Activated T-helper 2 cell treated with anti-CD3 and anti-CD28 coated beads, Interferon-gamma antibody, Interleukin-2, Interleukin-4, amounts not matched to agents 10 μg/mL and 5 μg/mL and 100 μg/mL, durations not matched to agents 14 hours and 24 hours and 36 hours (primary cell): ENCODE measurements at regions not wholly inside any gene's neighbourhood (a gene's known extent, or its start where the extent isn't known, plus 50 kb on each side); places are given as distances from the start of the nearest gene placed in this dataset.

Experiments used
- DNase-seq: peaks from one replicate; pipeline ENCODE4 v3.0.0; 2021; ENCODE audit warnings: low spot score
- H3K27ac Mint-ChIP-seq: one replicate; pipeline ENCODE4 v1.8.0; 2021; ENCODE audit warnings: mixed read lengths
- H3K27me3 Mint-ChIP-seq: one replicate; pipeline ENCODE4 v1.8.0; 2021; ENCODE audit warnings: low read depth, mixed read lengths
- H3K36me3 Mint-ChIP-seq: one replicate; pipeline ENCODE4 v1.8.0; 2021; ENCODE audit warnings: low read depth, mixed read lengths
- H3K4me1 Mint-ChIP-seq: one replicate; pipeline ENCODE4 v1.8.0; 2021; ENCODE audit warnings: low read depth, mixed read lengths
- H3K4me3 Mint-ChIP-seq: one replicate; pipeline ENCODE4 v1.8.0; 2021; ENCODE audit warnings: low read depth, mild to moderate bottlenecking, moderate library complexity, mixed read lengths
- H3K9me3 Mint-ChIP-seq: one replicate; pipeline ENCODE4 v1.8.0; 2021; ENCODE audit warnings: mixed read lengths
- intact Hi-C: fragments of 100-400 bp; cut with micrococcal nuclease; formaldehyde crosslinking; loops from one replicate; pipeline ENCODE4 v1.15.1; 2023

DNA sequence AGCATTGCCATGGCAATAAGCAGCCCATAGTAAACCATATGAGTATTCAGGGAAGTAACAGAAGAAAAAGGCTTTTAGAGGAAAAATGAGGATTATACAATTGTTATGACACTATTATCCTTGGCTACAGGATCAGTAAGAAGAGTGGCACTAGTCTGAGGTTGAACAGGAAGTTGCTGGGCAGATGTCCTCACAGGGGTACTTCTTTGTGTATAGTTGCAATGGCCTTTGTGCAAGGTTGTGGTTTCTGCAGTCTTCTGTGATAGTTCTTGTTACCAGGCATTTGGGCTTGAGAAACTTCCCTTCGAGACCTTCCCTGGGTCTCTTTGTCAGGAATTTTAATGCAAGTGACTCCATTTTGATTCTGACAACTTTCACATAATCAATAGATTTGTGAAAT, 100.6 kb upstream of the ATP11B start:
- no peak for DNase-seq
- no peaks in the 10 kb centered on the region for H3K9me3 Mint-ChIP-seq
- H3K4me1 Mint-ChIP-seq = no peaks in the 10 kb centered on the region
- no peak overlapping the region for H3K27ac Mint-ChIP-seq
- intact Hi-C loops = no loop called here
- no peak overlapping the region for H3K4me3 Mint-ChIP-seq
- no peaks in the 10 kb centered on the region for H3K36me3 Mint-ChIP-seq
- peaks cover 31% of the 10 kb centered on the region for H3K27me3 Mint-ChIP-seq

DNA sequence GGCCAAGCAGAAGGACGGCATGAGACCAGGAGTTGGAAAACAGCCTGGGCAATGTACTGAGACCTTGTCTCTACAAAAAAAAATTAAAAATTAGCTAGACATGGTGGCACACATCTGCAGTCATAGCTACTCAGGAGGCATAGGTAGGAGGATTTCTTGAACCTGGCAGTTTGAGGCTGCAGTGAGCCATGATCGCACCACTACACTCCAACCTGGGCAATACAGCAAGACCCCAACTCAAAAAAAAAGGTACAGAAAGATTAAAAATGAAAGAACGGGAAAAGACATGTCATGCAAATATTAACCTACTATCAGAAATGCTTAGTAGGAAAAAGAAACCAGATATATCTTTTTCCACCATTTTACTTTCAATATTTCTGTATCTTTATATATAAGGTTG, 99.6 kb upstream of the ATP11B start:
- no peak for DNase-seq
- H3K27me3 Mint-ChIP-seq = peaks cover 28% of the 10 kb centered on the region
- H3K4me1 Mint-ChIP-seq = no peaks in the 10 kb centered on the region
- H3K9me3 Mint-ChIP-seq = no peaks in the 10 kb centered on the region
- no peaks in the 10 kb centered on the region for H3K36me3 Mint-ChIP-seq
- intact Hi-C loops = no loop called here
- no peak overlapping the region for H3K4me3 Mint-ChIP-seq
- H3K27ac Mint-ChIP-seq = no peak overlapping the region

DNA sequence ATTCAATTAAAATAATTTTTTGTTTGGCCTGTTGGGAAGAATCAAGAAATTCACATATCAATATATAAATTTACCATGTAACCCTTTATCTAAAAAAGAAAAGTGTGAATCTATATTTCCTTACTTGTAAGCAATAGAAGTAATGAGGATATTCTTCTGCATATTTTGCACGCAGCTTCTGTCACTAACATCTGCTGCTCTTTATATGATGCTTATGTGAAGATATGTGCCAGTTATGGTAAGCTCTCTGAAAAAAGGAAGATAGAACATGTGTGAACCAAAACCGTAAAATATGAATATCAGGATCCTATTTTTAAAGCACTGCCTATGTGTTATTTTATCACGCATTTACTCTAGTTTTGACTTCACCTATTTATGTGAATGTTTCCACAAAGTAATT, 96.4 kb upstream of the ATP11B start:
- H3K27me3 Mint-ChIP-seq = peaks cover 16% of the 10 kb centered on the region
- H3K27ac Mint-ChIP-seq = no peak overlapping the region
- no peaks in the 10 kb centered on the region for H3K36me3 Mint-ChIP-seq
- H3K4me1 Mint-ChIP-seq = no peaks in the 10 kb centered on the region
- no peaks in the 10 kb centered on the region for H3K9me3 Mint-ChIP-seq
- no peak overlapping the region for H3K4me3 Mint-ChIP-seq
- no peak for DNase-seq
- intact Hi-C loops = no loop called here

DNA sequence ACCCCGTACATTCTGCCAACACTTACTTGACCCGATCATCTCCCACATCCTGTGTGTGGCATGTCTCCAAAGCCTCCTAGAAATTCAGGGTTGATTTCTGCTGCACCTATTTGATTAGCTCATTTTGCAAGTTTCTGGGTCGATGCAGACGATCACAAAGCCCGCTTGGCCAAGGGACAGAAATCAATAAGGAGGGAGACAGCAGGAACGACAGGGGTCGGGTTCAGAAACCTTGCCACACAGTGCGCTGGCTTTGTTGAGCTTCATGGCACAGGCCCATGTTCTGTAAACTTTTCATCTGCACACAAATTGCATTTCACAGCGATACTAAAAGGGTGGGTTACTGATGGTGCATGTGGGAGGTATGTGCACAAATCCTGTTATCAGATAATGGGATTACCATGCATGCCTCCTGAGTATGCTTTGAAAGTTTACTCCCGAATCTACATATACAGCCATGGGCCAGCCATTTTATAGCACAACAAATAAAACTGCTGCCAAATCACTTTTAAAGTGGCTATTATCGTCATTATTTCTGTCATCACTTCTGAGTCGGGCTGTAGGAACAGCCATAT, 95.9 kb upstream of the ATP11B start:
- no peak overlapping the region for H3K27ac Mint-ChIP-seq
- no peaks in the 10 kb centered on the region for H3K9me3 Mint-ChIP-seq
- no peak for DNase-seq
- peaks cover 21% of the 10 kb centered on the region for H3K27me3 Mint-ChIP-seq
- H3K36me3 Mint-ChIP-seq = no peaks in the 10 kb centered on the region
- no peak overlapping the region for H3K4me3 Mint-ChIP-seq
- intact Hi-C loops = no loop called here
- no peaks in the 10 kb centered on the region for H3K4me1 Mint-ChIP-seq

DNA sequence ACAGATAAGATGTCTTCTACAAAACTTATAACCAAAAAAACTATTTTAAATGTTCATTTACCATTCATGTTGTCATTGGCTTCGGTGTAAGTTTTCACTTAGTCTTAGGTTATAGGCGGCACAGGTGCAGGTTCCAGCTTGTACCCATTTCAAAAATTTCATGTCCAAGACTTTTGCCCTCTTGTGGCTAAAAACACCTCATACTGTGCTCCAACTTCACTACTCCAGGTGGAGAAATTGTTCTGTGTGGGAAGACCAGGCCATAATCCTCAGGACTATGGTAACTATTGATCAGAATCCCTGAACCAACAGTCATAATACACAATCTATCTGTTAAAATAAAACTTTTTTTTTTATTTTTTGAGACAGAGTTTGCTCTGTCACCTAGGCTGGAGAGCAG, 95.2 kb upstream of the ATP11B start:
- H3K4me3 Mint-ChIP-seq = no peak overlapping the region
- no peaks in the 10 kb centered on the region for H3K4me1 Mint-ChIP-seq
- peaks cover 26% of the 10 kb centered on the region for H3K27me3 Mint-ChIP-seq
- no peaks in the 10 kb centered on the region for H3K36me3 Mint-ChIP-seq
- intact Hi-C loops = no loop called here
- DNase-seq = no peak
- no peak overlapping the region for H3K27ac Mint-ChIP-seq
- no peaks in the 10 kb centered on the region for H3K9me3 Mint-ChIP-seq

DNA sequence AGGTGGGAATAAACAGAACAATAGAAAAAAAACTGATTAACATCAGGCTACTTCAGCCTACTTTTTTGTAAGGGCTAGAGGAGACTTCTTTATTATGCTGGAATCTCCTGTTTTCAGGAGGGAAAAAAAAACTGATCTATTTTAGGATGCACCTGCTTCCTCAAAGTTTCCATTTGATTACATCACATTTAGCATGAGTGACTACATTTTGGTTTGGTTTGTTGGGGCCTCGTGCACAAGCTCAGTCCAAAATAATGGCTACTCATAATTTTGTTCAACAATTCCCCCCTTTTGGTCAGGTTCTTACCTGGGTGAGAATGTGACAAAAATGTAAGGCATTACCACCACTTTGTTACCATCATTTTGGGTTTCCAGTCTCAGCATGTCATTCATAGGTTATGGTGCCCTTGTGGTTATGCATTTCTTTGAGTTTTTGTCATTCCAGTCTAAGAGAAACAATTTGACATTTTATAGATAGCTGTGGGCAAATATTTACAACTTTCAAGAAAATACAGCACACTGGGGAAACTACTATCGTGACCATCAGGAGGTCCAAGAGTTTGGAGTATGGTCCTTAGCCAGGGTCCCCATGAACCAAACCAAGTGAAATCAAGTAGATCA, 93.6 kb upstream of the ATP11B start:
- Mint-ChIP-seq H3K27me3 (peaks cover 26% of the 10 kb centered on the region), H3K4me1 (no peaks in the 10 kb centered on the region), H3K36me3 (no peaks in the 10 kb centered on the region), H3K27ac (no peak overlapping the region), H3K9me3 (no peaks in the 10 kb centered on the region), H3K4me3 (no peak overlapping the region)
- intact Hi-C loops = no loop called here
- DNase-seq = no peak

DNA sequence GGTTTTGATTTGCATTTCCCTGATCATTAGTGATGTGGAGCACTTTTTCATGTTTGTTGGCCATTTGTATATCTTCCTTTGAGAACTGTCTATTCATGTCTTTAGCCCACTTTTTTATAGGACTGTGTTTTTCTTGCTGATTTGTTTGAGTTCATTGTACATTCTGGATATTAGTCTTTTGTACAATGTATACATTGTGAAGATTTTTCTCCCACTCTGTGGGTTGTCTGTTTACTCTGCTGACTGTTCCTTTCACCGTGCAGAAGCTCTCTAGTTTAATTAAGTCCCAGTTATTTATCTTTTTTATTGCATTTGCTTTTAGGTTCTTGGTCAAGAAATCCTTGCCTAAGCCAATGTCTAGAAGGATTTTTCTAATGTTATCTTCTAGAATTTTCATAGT, 91.1 kb upstream of the ATP11B start:
- Mint-ChIP-seq H3K27ac (no peak overlapping the region), H3K4me1 (no peaks in the 10 kb centered on the region), H3K9me3 (no peaks in the 10 kb centered on the region), H3K27me3 (peaks cover 27% of the 10 kb centered on the region), H3K36me3 (no peaks in the 10 kb centered on the region), H3K4me3 (no peak overlapping the region)
- DNase-seq = no peak
- intact Hi-C loops = no loop called here

DNA sequence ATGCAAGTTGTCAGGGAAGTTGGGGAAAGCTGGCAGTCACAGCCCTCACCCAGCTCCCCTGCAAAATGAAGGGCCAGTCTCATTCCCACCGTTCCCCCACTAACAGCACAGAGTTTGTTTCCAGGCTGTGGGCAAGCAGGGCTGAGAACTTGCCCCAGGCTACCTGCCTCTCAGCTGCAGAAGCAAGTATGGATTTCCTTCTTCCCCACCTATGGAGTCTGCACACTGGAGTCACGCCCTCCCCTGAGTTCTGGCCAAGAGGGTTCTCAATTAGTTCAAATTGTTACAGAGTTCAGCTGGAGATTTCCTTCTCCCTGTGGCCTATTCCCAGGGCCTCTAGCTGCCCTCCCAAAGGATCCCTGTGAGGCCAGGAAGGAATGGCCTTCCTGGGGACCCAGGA, 90.1 kb upstream of the ATP11B start:
- no peak for DNase-seq
- no peak overlapping the region for H3K4me3 Mint-ChIP-seq
- no peaks in the 10 kb centered on the region for H3K36me3 Mint-ChIP-seq
- H3K4me1 Mint-ChIP-seq = no peaks in the 10 kb centered on the region
- intact Hi-C loops = no loop called here
- no peaks in the 10 kb centered on the region for H3K9me3 Mint-ChIP-seq
- no peak overlapping the region for H3K27ac Mint-ChIP-seq
- peaks cover 28% of the 10 kb centered on the region for H3K27me3 Mint-ChIP-seq

DNA sequence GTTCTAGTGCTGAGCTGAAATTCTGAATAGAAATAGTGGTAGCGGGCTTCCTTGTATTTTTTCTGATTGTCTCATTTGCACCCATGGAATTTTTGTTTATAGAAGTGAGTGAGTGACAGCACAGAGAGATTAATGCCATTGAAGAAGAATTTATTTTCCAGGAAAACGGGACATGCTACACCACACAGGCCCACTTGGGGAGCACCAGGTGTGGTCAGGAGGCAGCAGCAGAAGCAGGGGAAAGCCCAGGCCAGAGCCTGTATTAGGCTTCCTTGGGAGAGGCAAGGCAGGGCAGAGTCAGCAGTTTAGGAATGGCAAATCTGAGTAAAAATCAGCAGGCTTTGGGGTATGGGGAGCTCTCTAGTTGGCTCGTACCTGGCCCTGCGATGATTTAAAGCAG, 88.4 kb upstream of the ATP11B start:
- Mint-ChIP-seq H3K9me3 (no peaks in the 10 kb centered on the region), H3K27ac (no peak overlapping the region), H3K4me3 (no peak overlapping the region), H3K4me1 (no peaks in the 10 kb centered on the region), H3K36me3 (no peaks in the 10 kb centered on the region), H3K27me3 (peaks cover 28% of the 10 kb centered on the region)
- no peak for DNase-seq
- intact Hi-C loops = no loop called here

DNA sequence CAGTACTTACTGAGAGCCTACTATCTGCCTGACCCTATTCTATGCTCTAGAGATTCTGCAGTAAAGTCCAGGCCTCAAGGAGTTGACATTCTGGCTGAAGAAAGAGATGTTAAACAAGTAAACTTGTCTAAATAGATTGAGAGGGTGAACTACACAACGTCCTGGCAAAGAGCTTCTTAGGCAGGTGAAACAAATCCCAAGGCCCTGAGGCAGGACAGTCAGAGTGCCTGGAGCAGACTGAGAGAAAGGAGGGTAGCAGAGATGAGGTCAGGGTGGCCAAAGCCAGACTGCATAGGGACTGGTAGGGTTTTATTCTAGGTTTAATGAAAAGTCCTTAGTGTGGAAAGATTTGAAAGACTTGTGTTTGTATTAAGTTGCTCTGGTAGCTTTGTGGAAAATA, 84.5 kb upstream of the ATP11B start:
- DNase-seq = no peak
- intact Hi-C loops = no loop called here

DNA sequence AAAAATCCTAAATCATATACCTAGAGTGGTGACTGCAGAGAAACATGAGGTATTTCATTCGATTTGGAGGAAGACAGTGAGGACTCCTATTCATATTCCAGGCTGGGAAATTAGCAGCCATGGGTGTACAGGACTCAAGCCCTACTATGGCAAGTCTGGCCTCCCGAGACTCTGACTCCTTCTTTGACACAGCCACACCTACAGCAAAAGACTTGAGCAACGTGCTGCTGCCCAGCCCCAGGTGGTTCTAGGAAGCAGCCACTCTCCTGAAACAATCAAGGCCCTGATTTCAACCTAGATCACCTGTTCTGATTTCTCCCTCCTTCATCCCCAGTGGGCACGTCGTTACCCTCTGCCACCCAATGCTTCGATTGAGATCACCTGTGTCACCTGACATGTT, 84.0 kb upstream of the ATP11B start:
- Mint-ChIP-seq H3K4me3 (no peak overlapping the region), H3K36me3 (no peaks in the 10 kb centered on the region), H3K4me1 (peaks cover 3% of the 10 kb centered on the region), H3K9me3 (no peaks in the 10 kb centered on the region), H3K27ac (no peak overlapping the region), H3K27me3 (peaks cover 6% of the 10 kb centered on the region)
- no peak for DNase-seq
- intact Hi-C loops = no loop called here

More for the DNA sequence above, 84.5 kb upstream of the ATP11B start:
- peaks cover 6% of the 10 kb centered on the region for H3K27me3 Mint-ChIP-seq
- H3K27ac Mint-ChIP-seq = no peak overlapping the region
- no peak overlapping the region for H3K4me3 Mint-ChIP-seq
- H3K9me3 Mint-ChIP-seq = no peaks in the 10 kb centered on the region
- H3K4me1 Mint-ChIP-seq = no peaks in the 10 kb centered on the region
- no peaks in the 10 kb centered on the region for H3K36me3 Mint-ChIP-seq

DNA sequence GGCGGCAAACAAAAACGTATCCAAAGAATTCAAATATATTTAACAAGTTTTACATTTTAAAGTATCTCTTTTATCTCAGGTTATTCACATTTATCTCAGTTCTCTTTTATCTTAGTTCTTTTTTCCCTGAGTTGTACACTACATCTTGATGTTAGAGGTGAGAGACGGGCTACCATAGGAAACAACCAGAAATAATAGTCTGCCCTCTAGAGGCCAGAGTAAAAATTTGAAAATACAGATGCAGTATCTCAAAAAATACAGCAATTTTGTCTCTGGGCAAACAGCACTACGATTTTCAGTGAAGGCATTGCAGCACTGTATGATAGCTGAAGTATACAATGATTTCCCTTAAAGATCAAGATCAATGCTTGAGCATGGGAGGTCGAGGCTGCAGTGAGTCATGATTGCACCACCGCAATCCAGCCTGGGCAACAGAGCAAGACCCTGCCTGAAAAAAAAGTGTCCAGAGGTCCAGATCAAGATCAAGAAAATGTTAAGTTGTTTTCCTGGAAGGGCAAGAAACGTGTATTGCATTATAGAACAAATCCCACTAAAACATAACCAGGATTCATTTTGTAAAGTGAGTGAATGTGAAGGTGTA, 82.6 kb upstream of the ATP11B start:
- Mint-ChIP-seq H3K4me3 (no peak overlapping the region), H3K27ac (no peak overlapping the region), H3K27me3 (peaks cover 1% of the 10 kb centered on the region), H3K4me1 (peaks cover 3% of the 10 kb centered on the region), H3K9me3 (no peaks in the 10 kb centered on the region), H3K36me3 (no peaks in the 10 kb centered on the region)
- intact Hi-C loops = loop anchor here (5.0 to 10.0 kb wide), 2 partner anchors 77 to 164 kb away; no protein-coding TSS in a partner anchor
- DNase-seq = no peak

DNA sequence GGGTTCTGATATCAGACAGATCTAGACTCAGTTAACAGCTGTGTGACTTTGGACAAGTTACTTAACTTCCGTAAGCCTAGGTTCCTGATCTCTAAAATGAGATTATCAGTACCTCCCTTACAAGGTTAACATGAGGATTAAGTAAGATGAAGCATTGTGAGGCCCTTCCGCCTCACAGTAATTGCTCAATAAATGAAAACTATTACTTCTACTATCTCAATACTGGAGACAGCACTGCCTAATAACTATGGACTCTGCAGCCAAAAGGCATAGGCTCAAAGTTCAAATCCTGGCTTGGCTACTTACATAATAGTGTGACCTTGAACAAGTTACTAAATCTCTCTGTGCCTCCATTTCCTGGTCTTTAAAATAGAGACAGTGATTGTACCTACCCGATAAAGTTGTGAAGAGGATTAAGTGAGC, 82.0 kb upstream of the ATP11B start:
- intact Hi-C loops = loop anchor here (5.0 to 10.0 kb wide), 2 partner anchors 76 to 164 kb away; no protein-coding TSS in a partner anchor
- Mint-ChIP-seq H3K9me3 (no peaks in the 10 kb centered on the region), H3K36me3 (no peaks in the 10 kb centered on the region), H3K27ac (no peak overlapping the region), H3K27me3 (peaks cover 1% of the 10 kb centered on the region), H3K4me1 (peaks cover 7% of the 10 kb centered on the region), H3K4me3 (no peak overlapping the region)
- DNase-seq = no peak
